CD4-positive, alpha-beta T cell (primary cell): ENCODE measurements at regions not wholly inside any gene's neighbourhood (a gene's known extent, or its start where the extent isn't known, plus 50 kb on each side); places are given as distances from the start of the nearest gene placed in this dataset.

Source experiments
- ATAC-seq: fragments of 200-7000 bp; cut with Tn5 transposase; one replicate; pipeline ENCODE4 v1.10.0; 2022; ENCODE audit warnings: mild to moderate bottlenecking; ENCODE audit not compliant: poor library complexity
- CTCF ChIA-PET: fragments of 350-600 bp; sonication (Branson Sonifier 250); formaldehyde crosslinking; loops from one replicate; lab custom pipeline; 2021; ENCODE audit warnings: antibody characterized with exemption, inconsistent platforms; lab: Charles Lee
- POLR2A ChIA-PET: fragments of 350-600 bp; sonication (Branson Sonifier 250); formaldehyde crosslinking; loops from one replicate; lab custom pipeline; 2021; ENCODE audit warnings: antibody characterized with exemption, inconsistent platforms; lab: Charles Lee
- DNase-seq, 14 experiments: peaks; one replicate each; pipeline ENCODE4 v3.0.0-alpha.2; 2013 to 2020; ENCODE audit warnings: mixed read lengths in 2 of 14
- H3K27ac ChIP-seq, 2 donors: one replicate each; pipeline versions ENCODE4 v1.5.1 to v1.7.0; 2013; ENCODE audit warnings: low read length in 2 of 2, low read depth in 1 of 2, mild to moderate bottlenecking in 1 of 2
- H3K27me3 ChIP-seq, 2 experiments: 1 replicate in 1 of 2; 2 replicates in 1 of 2; pipeline versions ENCODE4 v1.6.1 to v1.7.0; 2013; ENCODE audit warnings: low read length in 2 of 2, control low read depth in 1 of 2, mild to moderate bottlenecking in 1 of 2, moderate library complexity in 1 of 2; ENCODE audit not compliant: insufficient read depth in 2 of 2, control insufficient read depth in 1 of 2
- H3K36me3 ChIP-seq: one replicate; pipeline ENCODE4 v1.6.1; 2013; ENCODE audit warnings: low read length, control low read depth; ENCODE audit not compliant: insufficient read depth
- H3K4me1 ChIP-seq: one replicate; pipeline ENCODE4 v1.6.1; 2013; ENCODE audit warnings: low read length, control low read depth; ENCODE audit not compliant: insufficient read depth
- H3K4me3 ChIP-seq: one replicate; pipeline ENCODE4 v1.5.1; 2013; ENCODE audit warnings: mild to moderate bottlenecking, low read length, moderate library complexity
- H3K9me3 ChIP-seq, 2 experiments: 1 replicate in 1 of 2; 2 replicates in 1 of 2; pipeline versions ENCODE4 v1.6.1 to v1.7.0; 2013; ENCODE audit warnings: low read length in 2 of 2, mild to moderate bottlenecking in 2 of 2, control low read depth in 1 of 2, moderate library complexity in 1 of 2; ENCODE audit not compliant: control insufficient read depth in 1 of 2, insufficient read depth in 1 of 2
- H3K27ac Mint-ChIP-seq: one replicate; pipeline ENCODE4 v1.8.0; 2020; ENCODE audit warnings: mixed read lengths
- H3K27me3 Mint-ChIP-seq: one replicate; pipeline ENCODE4 v1.8.0; 2021; ENCODE audit warnings: mixed read lengths
- H3K36me3 Mint-ChIP-seq: one replicate; pipeline ENCODE4 v1.8.0; 2021; ENCODE audit warnings: low read depth, mixed read lengths
- H3K4me1 Mint-ChIP-seq: one replicate; pipeline ENCODE4 v1.8.0; 2021; ENCODE audit warnings: low read depth, mixed read lengths
- H3K4me3 Mint-ChIP-seq: one replicate; pipeline ENCODE4 v1.8.0; 2020; ENCODE audit warnings: mild to moderate bottlenecking, mixed read lengths
- H3K9me3 Mint-ChIP-seq: one replicate; pipeline ENCODE4 v1.8.0; 2020; ENCODE audit warnings: mixed read lengths
- intact Hi-C, 2 experiments: fragments of 100-400 bp; cut with DNase I in 1 of 2; cut with micrococcal nuclease in 1 of 2; formaldehyde crosslinking; loops; one replicate each; pipeline versions ENCODE4 v1.15.1 to v1.9.0; 2023 to 2025; cut with DNase I, micrococcal nuclease
- TF ChIP-seq, protein P1 (sequence below): fragments of 200-600 bp; IDR thresholded peaks from one replicate; pipeline ENCODE4 v1.8.0; 2022; ENCODE audit warnings: antibody characterized with exemption, mild to moderate bottlenecking

DNA sequence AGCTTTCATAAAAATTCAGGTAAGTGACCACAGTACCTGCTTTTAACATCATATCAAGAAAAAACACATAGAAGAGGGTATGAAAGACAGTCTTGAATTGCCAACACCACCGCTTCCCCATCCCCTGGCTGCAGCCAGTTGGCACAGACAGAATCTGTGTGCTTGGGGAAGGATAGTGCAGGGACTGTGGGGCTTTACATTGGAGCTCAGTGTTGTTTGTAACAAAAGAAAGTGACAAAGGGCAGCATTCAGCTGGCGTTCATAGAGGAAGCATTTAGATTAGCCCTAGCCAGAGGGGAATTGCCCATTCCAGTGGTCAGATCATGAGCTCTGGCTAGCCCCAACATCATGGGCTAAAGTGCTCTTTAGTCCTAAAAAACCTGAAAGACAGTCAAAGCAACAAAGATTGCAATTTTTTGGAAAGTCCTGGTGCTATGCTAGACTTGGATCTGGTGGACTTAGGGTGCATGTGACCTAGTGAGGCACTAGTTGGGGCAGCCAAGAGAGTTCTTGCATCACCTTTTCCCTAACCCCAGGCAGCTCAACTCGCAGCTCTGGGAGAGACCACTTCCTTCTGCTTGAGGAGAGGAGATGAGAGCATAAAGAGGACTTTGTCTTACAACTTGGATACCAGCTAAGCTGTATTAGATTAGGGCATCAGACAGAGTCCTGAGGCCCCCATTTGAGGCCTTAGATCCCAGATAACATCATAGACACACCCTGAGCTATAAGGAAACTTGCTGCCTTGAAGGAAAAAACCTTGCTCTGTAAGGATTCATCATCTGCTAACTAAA, 1602.4 kb upstream of the ADGRL3 start:
- no peaks in the 10 kb centered on the region for H3K36me3 Mint-ChIP-seq
- POLR2A ChIA-PET = no interaction called here
- TF ChIP-seq, protein P1, sequence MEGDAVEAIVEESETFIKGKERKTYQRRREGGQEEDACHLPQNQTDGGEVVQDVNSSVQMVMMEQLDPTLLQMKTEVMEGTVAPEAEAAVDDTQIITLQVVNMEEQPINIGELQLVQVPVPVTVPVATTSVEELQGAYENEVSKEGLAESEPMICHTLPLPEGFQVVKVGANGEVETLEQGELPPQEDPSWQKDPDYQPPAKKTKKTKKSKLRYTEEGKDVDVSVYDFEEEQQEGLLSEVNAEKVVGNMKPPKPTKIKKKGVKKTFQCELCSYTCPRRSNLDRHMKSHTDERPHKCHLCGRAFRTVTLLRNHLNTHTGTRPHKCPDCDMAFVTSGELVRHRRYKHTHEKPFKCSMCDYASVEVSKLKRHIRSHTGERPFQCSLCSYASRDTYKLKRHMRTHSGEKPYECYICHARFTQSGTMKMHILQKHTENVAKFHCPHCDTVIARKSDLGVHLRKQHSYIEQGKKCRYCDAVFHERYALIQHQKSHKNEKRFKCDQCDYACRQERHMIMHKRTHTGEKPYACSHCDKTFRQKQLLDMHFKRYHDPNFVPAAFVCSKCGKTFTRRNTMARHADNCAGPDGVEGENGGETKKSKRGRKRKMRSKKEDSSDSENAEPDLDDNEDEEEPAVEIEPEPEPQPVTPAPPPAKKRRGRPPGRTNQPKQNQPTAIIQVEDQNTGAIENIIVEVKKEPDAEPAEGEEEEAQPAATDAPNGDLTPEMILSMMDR = no peak
- CTCF ChIA-PET = no interaction called here
- no peaks in the 10 kb centered on the region for H3K4me1 Mint-ChIP-seq
- ATAC-seq (no peak), DNase-seq (no peak)
- H3K27ac Mint-ChIP-seq = no peak overlapping the region
- H3K9me3 Mint-ChIP-seq = peaks cover 6% of the 10 kb centered on the region
- no peak overlapping the region for H3K4me3 Mint-ChIP-seq
- no peaks in the 10 kb centered on the region for H3K36me3 ChIP-seq
- intact Hi-C loops = no loop called here
- no peaks in the 10 kb centered on the region for H3K9me3 ChIP-seq
- H3K4me3 ChIP-seq = no peak overlapping the region
- no peaks in the 10 kb centered on the region for H3K27me3 Mint-ChIP-seq
- H3K27me3 ChIP-seq = no peaks in the 10 kb centered on the region
- H3K4me1 ChIP-seq = no peaks in the 10 kb centered on the region
- no peak overlapping the region for H3K27ac ChIP-seq

GRCh38 chr4:59598330-59598618, 1601.9 kb upstream of the ADGRL3 start:
- intact Hi-C loops = no loop called here
- Histone ChIP-seq H3K4me1 (no peaks in the 10 kb centered on the region), H3K27ac (no peak overlapping the region), H3K27me3 (no peaks in the 10 kb centered on the region), H3K36me3 (no peaks in the 10 kb centered on the region), H3K4me3 (no peak overlapping the region), H3K9me3 (no peaks in the 10 kb centered on the region)
- ATAC-seq (no peak), DNase-seq (no peak)
- TF ChIP-seq, protein P1 = no peak
- ChIA-PET CTCF (no interaction called here), POLR2A (no interaction called here)
- no peak overlapping the region for H3K4me3 Mint-ChIP-seq
- H3K27ac Mint-ChIP-seq = no peak overlapping the region
- H3K4me1 Mint-ChIP-seq = no peaks in the 10 kb centered on the region
- no peaks in the 10 kb centered on the region for H3K27me3 Mint-ChIP-seq
- peaks cover 6% of the 10 kb centered on the region for H3K9me3 Mint-ChIP-seq
- no peaks in the 10 kb centered on the region for H3K36me3 Mint-ChIP-seq

DNA sequence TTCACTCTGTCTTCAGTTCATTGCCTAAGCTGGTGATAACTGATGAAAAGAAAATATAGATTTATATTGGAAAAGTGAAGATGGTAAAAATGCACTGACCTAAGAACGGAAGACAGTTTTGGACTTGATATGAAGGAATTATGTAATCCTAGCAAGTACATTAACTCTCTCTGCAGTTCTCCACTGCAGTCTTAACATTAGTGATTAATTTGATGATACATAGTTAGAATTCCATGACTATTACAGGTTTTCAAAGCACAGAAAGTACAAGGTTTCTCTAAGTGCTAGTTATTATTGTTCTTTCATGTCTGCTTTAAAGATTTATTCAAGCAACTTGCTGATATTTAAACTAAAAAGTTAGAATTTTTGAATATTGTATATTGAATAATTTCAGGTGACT, 1591.7 kb upstream of the ADGRL3 start:
- Histone ChIP-seq H3K36me3 (no peaks in the 10 kb centered on the region), H3K4me1 (no peaks in the 10 kb centered on the region), H3K27ac (no peak overlapping the region), H3K9me3 (no peaks in the 10 kb centered on the region), H3K27me3 (no peaks in the 10 kb centered on the region), H3K4me3 (no peak overlapping the region)
- no peaks in the 10 kb centered on the region for H3K9me3 Mint-ChIP-seq
- DNase-seq = no peak
- POLR2A ChIA-PET = no interaction called here
- H3K27me3 Mint-ChIP-seq = no peaks in the 10 kb centered on the region
- ATAC-seq = no peak
- TF ChIP-seq, protein P1 = no peak
- no peaks in the 10 kb centered on the region for H3K36me3 Mint-ChIP-seq
- CTCF ChIA-PET = no interaction called here
- no peaks in the 10 kb centered on the region for H3K4me1 Mint-ChIP-seq
- no peak overlapping the region for H3K27ac Mint-ChIP-seq
- intact Hi-C loops = no loop called here
- H3K4me3 Mint-ChIP-seq = no peak overlapping the region
